ENCODE measurements at regions not wholly inside any gene's neighbourhood (a gene's known extent, or its start where the extent isn't known, plus 50 kb on each side); places are given as distances from the start of the nearest gene placed in this dataset.

DNA sequence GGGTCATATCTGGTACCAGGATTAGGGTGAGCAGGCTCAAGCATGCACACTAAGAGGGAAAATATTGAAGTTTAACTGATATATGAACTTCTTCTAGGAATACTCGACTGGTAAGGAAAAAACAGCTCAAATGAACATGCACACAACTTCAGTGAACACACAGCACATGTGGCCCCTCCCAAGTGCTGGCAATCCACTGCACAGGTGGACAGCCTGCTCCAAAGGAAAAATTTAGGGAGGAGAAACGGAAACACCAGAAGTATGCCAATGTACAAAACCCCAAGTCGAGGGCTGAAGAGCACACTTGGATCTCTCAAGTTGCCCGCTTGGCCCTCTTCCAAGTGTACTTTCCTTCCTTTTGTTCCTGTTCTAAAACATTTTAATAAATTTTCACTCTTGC is 205.0 kb upstream of the FAM47C start:
- no peak for TF ChIP-seq ZFX (IDR thresholded peaks at IDR 0.05)
- TF ChIP-seq, protein P1, sequence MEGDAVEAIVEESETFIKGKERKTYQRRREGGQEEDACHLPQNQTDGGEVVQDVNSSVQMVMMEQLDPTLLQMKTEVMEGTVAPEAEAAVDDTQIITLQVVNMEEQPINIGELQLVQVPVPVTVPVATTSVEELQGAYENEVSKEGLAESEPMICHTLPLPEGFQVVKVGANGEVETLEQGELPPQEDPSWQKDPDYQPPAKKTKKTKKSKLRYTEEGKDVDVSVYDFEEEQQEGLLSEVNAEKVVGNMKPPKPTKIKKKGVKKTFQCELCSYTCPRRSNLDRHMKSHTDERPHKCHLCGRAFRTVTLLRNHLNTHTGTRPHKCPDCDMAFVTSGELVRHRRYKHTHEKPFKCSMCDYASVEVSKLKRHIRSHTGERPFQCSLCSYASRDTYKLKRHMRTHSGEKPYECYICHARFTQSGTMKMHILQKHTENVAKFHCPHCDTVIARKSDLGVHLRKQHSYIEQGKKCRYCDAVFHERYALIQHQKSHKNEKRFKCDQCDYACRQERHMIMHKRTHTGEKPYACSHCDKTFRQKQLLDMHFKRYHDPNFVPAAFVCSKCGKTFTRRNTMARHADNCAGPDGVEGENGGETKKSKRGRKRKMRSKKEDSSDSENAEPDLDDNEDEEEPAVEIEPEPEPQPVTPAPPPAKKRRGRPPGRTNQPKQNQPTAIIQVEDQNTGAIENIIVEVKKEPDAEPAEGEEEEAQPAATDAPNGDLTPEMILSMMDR (conservative IDR thresholded peaks at IDR 0.05): no peak
- H3K27ac ChIP-seq: no peak overlapping the region

GRCh38 chrX:36804066-36804465 is 204.1 kb upstream of the FAM47C start:
- TF ChIP-seq, protein P1 (conservative IDR thresholded peaks at IDR 0.05): no peak
- TF ChIP-seq ZFX (IDR thresholded peaks at IDR 0.05): no peak
- no peak overlapping the region for H3K27ac ChIP-seq

DNA sequence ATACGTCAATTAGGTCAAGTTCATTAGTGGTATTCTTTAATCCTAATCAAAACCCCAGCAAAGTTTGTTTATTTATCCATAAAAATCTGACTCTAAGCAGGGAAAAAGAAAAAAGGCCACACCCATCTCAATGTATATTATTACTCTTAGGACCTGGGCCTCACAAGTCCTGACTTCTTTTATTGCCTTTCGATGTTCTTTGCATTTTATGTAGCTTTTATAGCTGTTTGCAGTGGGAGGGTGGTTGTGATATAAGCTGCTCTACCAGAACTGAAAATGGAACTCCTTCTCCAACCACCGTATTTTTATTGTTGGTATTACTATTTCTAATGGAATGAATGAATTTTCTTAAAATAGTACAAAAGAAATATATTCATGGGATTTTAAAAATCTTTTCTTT is 163.3 kb upstream of the FAM47C start:
- no peak overlapping the region for H3K27ac ChIP-seq
- no peak for TF ChIP-seq ZFX (IDR thresholded peaks at IDR 0.05)
- TF ChIP-seq, protein P1 (conservative IDR thresholded peaks at IDR 0.05): no peak

DNA sequence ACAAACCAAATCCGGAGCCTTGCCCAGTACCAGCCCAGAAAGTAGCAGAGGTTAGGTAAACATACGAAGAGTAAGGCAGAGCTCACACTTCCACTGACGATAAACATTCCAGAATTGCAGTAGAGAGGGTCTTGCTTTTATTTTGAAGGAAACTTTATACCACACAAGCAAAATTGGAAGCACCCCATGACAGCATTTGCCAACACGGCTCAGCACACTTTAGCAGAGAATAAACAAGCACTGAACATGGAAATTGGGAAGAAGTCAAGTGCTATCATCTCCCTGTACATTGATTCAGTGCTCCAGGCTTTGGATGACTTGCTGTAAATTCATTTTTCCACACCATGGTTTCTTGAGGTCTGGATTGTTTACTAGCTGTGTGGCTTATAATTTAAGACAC is 160.7 kb upstream of the FAM47C start:
- H3K27ac ChIP-seq: peak overlapping the region; percentile 65; the same call in 1 of the 2 replicates

DNA sequence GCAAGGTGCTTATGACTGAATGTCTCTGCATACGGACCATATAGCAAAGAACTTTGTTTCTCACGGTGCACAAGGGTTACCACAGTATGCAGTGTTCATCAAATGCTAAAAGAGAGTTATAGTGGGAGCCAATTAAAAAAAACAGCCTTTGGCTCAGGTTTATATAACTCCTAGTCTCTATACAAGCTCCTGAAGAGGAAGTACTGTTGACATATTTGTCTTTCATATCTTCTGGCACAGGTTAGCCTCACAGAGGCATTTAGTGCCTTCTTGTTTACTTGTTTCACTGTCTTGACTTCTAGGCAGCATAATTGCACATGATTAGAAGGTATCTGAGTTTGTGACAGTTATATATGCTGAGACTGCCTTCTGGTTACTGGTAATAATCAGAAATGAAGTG is 158.8 kb upstream of the FAM47C start:
- H3K27ac ChIP-seq: peak overlapping the region; percentile 38; the same call in 1 of the 2 replicates
- TF ChIP-seq, protein P1 (conservative IDR thresholded peaks at IDR 0.05): no peak
- no peak for TF ChIP-seq ZFX (IDR thresholded peaks at IDR 0.05)

More for the DNA sequence above, 160.7 kb upstream of the FAM47C start:
- no peak for TF ChIP-seq ZFX (IDR thresholded peaks at IDR 0.05)
- TF ChIP-seq, protein P1 (conservative IDR thresholded peaks at IDR 0.05): no peak

- TF ChIP-seq ZFX (IDR thresholded peaks at IDR 0.05): no peak
- TF ChIP-seq, protein P1 (conservative IDR thresholded peaks at IDR 0.05): peak; percentile 47
- H3K27ac ChIP-seq: no peak overlapping the region
These were observed 151.3 kb upstream of the FAM47C start for GRCh38 chrX:36856849-36857248.

DNA sequence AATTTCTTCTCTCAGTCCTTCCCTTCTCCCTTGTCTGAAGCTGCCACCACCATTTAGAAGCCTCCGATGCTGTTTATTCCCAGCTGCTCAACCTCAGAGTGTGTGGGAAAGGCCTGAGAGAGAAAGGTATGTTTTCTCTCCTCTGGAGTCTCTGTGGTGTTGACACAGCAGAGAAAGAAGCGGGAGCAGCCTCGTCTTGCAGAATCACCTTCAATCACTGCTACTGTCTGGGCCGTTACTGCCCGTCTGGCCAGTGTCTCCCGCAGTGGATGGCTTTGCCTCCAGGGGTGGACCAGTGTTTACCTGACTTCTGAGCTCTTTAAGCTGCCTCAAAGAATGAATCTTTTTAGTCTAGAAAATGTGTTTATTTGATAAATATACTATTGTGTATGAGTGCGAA is 148.9 kb upstream of the FAM47C start:
- no peak overlapping the region for H3K27ac ChIP-seq
- TF ChIP-seq, protein P1 (conservative IDR thresholded peaks at IDR 0.05): no peak
- no peak for TF ChIP-seq ZFX (IDR thresholded peaks at IDR 0.05)
